Activated T-cell treated with anti-CD3 and anti-CD28 coated beads, Interleukin-2, amount 50 U/mL, for 24 hours (primary cell): ENCODE measurements at regions not wholly inside any gene's neighbourhood (a gene's known extent, or its start where the extent isn't known, plus 50 kb on each side); places are given as distances from the start of the nearest gene placed in this dataset.

Source experiments
- DNase-seq: peaks from one replicate; pipeline ENCODE4 v3.0.0-alpha.2; 2020
- H3K27ac Mint-ChIP-seq: 2 replicates; pipeline ENCODE4 v1.8.0; 2020; ENCODE audit warnings: mild to moderate bottlenecking, mixed read lengths
- H3K27me3 Mint-ChIP-seq: 2 replicates; pipeline ENCODE4 v1.8.0; 2020; ENCODE audit warnings: mixed read lengths
- H3K36me3 Mint-ChIP-seq: 2 replicates; pipeline ENCODE4 v1.8.0; 2020; ENCODE audit warnings: low read depth, mixed read lengths
- H3K4me1 Mint-ChIP-seq: 2 replicates; pipeline ENCODE4 v1.8.0; 2020; ENCODE audit warnings: low read depth, mixed read lengths
- H3K4me3 Mint-ChIP-seq: 2 replicates; pipeline ENCODE4 v1.8.0; 2020; ENCODE audit warnings: mild to moderate bottlenecking, moderate library complexity, mixed read lengths
- H3K9me3 Mint-ChIP-seq: 2 replicates; pipeline ENCODE4 v1.8.0; 2020; ENCODE audit warnings: mixed read lengths

GRCh38 chr2:120401275-120402066 is 55.5 kb downstream of the INHBB start:
- Mint-ChIP-seq H3K27me3 (peaks cover 8% of the 10 kb centered on the region), H3K4me1 (no peaks in the 10 kb centered on the region), H3K4me3 (no peak overlapping the region), H3K36me3 (no peaks in the 10 kb centered on the region), H3K9me3 (no peaks in the 10 kb centered on the region), H3K27ac (no peak overlapping the region)
- DNase-seq, result no peak

DNA sequence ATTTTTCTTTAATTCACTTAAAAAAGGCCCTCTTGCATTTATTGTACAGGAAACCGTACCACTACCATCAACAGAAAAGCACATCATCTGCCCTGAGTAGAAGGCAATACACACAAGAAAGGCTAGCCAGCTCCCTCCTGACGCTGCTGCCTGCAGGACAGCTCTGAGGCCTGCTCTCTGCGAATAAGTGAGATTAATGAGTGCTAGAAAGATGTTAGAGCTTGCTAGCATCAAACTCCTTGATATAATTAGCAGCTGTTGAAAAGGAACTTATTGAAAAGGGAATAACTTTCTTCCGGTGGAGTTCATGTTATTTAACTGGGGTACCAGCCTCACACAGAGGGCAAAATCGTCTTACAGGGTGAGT is 56.1 kb downstream of the INHBB start:
- Mint-ChIP-seq H3K4me1 (no peaks in the 10 kb centered on the region), H3K9me3 (no peaks in the 10 kb centered on the region), H3K27me3 (peaks cover 4% of the 10 kb centered on the region), H3K4me3 (no peak overlapping the region), H3K36me3 (no peaks in the 10 kb centered on the region), H3K27ac (no peak overlapping the region)
- DNase-seq, result no peak

- H3K9me3 Mint-ChIP-seq, result peaks cover under 1% of the 10 kb centered on the region
- DNase-seq, result no peak
- no peaks in the 10 kb centered on the region for H3K4me1 Mint-ChIP-seq
- H3K4me3 Mint-ChIP-seq, result no peak overlapping the region
- H3K27me3 Mint-ChIP-seq, result no peaks in the 10 kb centered on the region
- H3K27ac Mint-ChIP-seq, result no peak overlapping the region
- no peaks in the 10 kb centered on the region for H3K36me3 Mint-ChIP-seq
These were observed 56.6 kb downstream of the INHBB start for GRCh38 chr2:120402508-120402907.

DNA sequence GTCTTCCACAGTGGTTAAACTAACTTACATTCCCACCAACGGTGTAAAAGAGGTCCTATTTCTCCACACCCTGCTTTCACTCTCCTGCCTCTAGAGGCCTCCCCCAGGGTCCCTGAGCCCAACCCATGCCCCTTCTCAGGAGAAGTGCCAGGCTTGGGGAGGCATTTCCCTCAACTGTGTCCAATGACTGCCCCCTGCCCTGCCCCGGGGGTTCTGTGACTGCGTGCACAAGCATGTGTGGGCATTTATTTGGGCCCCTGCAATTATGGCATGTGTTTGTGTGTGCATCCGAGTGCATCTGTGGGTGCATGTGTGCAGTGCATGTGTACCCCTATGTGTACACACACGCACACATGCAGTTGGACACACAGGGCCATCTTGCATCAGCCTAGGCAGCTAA is 57.3 kb downstream of the INHBB start:
- Mint-ChIP-seq H3K9me3 (peaks cover 2% of the 10 kb centered on the region), H3K4me3 (no peak overlapping the region), H3K27ac (no peak overlapping the region), H3K36me3 (no peaks in the 10 kb centered on the region), H3K27me3 (no peaks in the 10 kb centered on the region), H3K4me1 (no peaks in the 10 kb centered on the region)
- DNase-seq, result no peak

DNA sequence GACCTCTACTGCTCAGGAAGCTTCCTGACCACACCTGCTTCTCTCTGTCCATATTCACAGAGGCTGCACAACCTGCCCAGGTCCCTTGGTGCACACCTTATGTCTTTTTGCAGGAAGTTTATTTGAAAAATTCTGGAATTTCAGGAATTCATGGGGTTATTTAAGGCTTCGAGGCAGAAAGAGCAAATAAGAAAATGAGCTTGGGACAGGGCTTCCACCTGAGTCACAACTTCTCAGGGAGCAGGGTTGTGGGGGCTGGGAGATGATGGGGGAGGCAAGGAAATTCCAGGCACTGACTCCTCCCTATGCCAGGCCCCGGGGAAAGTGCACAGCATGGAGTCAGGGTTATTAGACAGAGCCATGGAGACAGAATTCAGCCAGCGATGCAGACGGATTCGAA is 57.7 kb downstream of the INHBB start:
- no peak overlapping the region for H3K4me3 Mint-ChIP-seq
- no peaks in the 10 kb centered on the region for H3K27me3 Mint-ChIP-seq
- no peaks in the 10 kb centered on the region for H3K4me1 Mint-ChIP-seq

GRCh38 chr2:120404274-120404673 is 58.3 kb downstream of the INHBB start:
- H3K36me3 Mint-ChIP-seq, result no peaks in the 10 kb centered on the region
- no peak for DNase-seq
- no peak overlapping the region for H3K4me3 Mint-ChIP-seq
- H3K9me3 Mint-ChIP-seq, result peaks cover 5% of the 10 kb centered on the region
- H3K27me3 Mint-ChIP-seq, result no peaks in the 10 kb centered on the region
- H3K4me1 Mint-ChIP-seq, result no peaks in the 10 kb centered on the region
- H3K27ac Mint-ChIP-seq, result no peak overlapping the region

More for the DNA sequence above, 57.7 kb downstream of the INHBB start:
- H3K9me3 Mint-ChIP-seq, result peaks cover 3% of the 10 kb centered on the region
- no peak for DNase-seq
- no peaks in the 10 kb centered on the region for H3K36me3 Mint-ChIP-seq
- no peak overlapping the region for H3K27ac Mint-ChIP-seq

DNA sequence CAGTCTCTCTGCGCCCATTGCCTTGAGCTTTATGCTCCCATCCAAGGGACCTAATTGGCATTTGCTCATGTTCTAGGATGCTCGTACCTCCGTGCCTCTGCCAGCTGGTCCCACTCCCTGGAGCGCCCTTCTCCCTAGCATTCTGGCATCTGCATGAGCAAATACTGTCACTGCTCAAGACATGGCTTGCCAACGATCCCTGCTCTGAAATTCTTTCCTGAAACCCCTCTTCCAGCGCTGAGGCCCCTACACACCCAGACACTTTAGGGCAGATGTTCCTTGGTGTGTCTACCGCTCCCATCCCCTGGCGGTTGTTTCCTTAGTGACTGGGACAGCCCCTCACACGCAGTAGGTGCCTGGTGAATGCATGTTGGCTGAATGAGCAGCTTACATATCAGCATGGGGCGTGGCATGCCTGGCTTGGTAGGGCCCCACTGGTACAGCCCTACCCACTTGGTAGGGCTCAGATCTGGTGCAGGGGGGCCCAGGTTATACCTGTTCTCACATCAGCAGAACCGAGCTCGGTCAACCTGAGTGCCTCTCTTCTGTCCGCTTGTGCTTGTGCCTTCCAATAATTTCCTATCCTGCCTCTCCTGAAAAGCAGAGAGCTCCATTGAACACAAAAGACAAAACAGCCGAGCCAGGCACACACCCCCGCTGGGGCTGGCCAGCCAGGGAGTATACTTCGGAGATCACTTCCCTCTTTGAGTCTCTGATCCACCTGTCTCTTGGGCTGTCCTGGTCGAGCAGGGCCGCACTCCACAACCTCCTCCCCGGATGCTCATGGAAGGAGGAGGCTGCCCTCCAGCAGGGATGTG is 59.2 kb downstream of the INHBB start:
- Mint-ChIP-seq H3K36me3 (no peaks in the 10 kb centered on the region), H3K4me3 (no peak overlapping the region), H3K9me3 (peaks cover 9% of the 10 kb centered on the region), H3K27ac (no peak overlapping the region), H3K27me3 (no peaks in the 10 kb centered on the region), H3K4me1 (no peaks in the 10 kb centered on the region)
- DNase-seq, result no peak

- no peaks in the 10 kb centered on the region for H3K4me1 Mint-ChIP-seq
- H3K27ac Mint-ChIP-seq, result no peak overlapping the region
- no peaks in the 10 kb centered on the region for H3K27me3 Mint-ChIP-seq
- no peak overlapping the region for H3K4me3 Mint-ChIP-seq
- H3K36me3 Mint-ChIP-seq, result no peaks in the 10 kb centered on the region
- peaks cover 10% of the 10 kb centered on the region for H3K9me3 Mint-ChIP-seq
- no peak for DNase-seq
These were observed 59.8 kb downstream of the INHBB start for GRCh38 chr2:120405759-120406099.

GRCh38 chr2:120406566-120406965 is 60.6 kb downstream of the INHBB start:
- H3K9me3 Mint-ChIP-seq, result peaks cover 12% of the 10 kb centered on the region
- H3K4me3 Mint-ChIP-seq, result no peak overlapping the region
- no peaks in the 10 kb centered on the region for H3K4me1 Mint-ChIP-seq
- H3K36me3 Mint-ChIP-seq, result no peaks in the 10 kb centered on the region
- no peak overlapping the region for H3K27ac Mint-ChIP-seq
- no peaks in the 10 kb centered on the region for H3K27me3 Mint-ChIP-seq
- no peak for DNase-seq

GRCh38 chr2:120410487-120410886 is 64.6 kb downstream of the INHBB start:
- peaks cover 12% of the 10 kb centered on the region for H3K9me3 Mint-ChIP-seq
- no peaks in the 10 kb centered on the region for H3K4me1 Mint-ChIP-seq

DNA sequence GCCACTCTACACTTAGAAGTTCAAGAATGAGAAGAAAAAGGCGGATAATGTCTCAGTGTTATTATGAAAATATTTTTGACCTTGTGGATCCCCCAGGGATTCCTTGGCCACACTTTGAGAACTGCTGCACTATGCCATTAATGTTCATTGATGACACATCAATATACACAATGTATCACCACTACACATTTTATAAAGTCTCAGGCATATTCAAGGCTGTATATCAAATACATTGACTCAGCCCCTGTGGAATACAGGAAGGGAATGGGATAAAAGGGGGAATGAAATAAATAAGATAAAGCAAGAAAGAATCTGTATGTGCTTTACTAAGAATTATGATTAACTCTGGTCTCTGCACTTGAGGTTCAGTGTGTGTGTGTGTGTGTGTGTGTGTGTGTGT is 69.1 kb downstream of the INHBB start:
- Mint-ChIP-seq H3K27me3 (peaks cover 7% of the 10 kb centered on the region), H3K4me1 (no peaks in the 10 kb centered on the region), H3K4me3 (no peak overlapping the region), H3K36me3 (no peaks in the 10 kb centered on the region), H3K27ac (no peak overlapping the region), H3K9me3 (peaks cover 4% of the 10 kb centered on the region)
- no peak for DNase-seq

More at GRCh38 chr2:120410487-120410886, 64.6 kb downstream of the INHBB start:
- Mint-ChIP-seq H3K27me3 (peaks cover 6% of the 10 kb centered on the region), H3K36me3 (no peaks in the 10 kb centered on the region), H3K27ac (no peak overlapping the region), H3K4me3 (no peak overlapping the region)
- DNase-seq, result no peak

- H3K4me3 Mint-ChIP-seq, result no peak overlapping the region
- H3K36me3 Mint-ChIP-seq, result no peaks in the 10 kb centered on the region
- H3K27me3 Mint-ChIP-seq, result peaks cover 12% of the 10 kb centered on the region
- H3K27ac Mint-ChIP-seq, result no peak overlapping the region
- DNase-seq, result no peak
- no peaks in the 10 kb centered on the region for H3K9me3 Mint-ChIP-seq
- H3K4me1 Mint-ChIP-seq, result no peaks in the 10 kb centered on the region
These were observed 70.0 kb downstream of the INHBB start for GRCh38 chr2:120415728-120416509.

DNA sequence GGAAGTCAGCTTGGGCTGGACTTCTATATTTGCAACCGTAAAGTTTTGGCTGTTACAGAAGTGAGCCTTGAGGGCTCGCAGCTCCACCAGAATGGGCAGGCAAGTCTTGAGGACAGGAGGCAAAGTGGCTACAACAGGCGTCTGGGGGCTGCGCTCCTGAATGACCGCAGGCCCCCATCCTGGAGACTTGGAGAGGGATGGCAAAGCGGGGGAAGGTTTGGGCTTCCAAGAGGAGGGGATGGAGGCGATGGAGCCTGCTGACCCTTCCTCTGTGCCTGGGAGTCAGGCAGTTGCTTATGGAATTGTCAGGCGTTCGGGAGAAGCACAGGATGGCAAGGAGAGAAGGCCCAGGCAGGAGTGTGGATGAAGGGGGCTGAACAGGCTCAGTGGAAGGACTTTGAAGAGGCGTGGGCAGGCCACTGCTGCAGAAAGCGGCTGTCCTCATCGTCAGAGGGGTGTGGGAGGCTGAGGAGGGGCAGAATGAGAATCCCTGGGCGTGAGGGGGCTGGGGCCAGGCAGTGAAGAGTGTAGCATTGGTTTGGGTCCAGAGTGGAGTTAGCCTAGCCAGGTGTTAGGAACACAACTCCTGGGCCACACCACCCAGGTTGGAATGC is 72.3 kb downstream of the INHBB start:
- Mint-ChIP-seq H3K4me3 (no peak overlapping the region), H3K36me3 (no peaks in the 10 kb centered on the region), H3K27ac (no peak overlapping the region), H3K27me3 (peaks cover 15% of the 10 kb centered on the region), H3K9me3 (no peaks in the 10 kb centered on the region), H3K4me1 (no peaks in the 10 kb centered on the region)
- no peak for DNase-seq

GRCh38 chr2:120419073-120419472 is 73.1 kb downstream of the INHBB start:
- no peak for DNase-seq
- H3K9me3 Mint-ChIP-seq, result no peaks in the 10 kb centered on the region
- no peak overlapping the region for H3K4me3 Mint-ChIP-seq
- no peaks in the 10 kb centered on the region for H3K36me3 Mint-ChIP-seq
- H3K4me1 Mint-ChIP-seq, result no peaks in the 10 kb centered on the region
- H3K27ac Mint-ChIP-seq, result no peak overlapping the region
- H3K27me3 Mint-ChIP-seq, result peaks cover 13% of the 10 kb centered on the region
